ENCODE measurements at regions not wholly inside any gene's neighbourhood (a gene's known extent, or its start where the extent isn't known, plus 50 kb on each side); places are given as distances from the start of the nearest gene placed in this dataset.

DNA sequence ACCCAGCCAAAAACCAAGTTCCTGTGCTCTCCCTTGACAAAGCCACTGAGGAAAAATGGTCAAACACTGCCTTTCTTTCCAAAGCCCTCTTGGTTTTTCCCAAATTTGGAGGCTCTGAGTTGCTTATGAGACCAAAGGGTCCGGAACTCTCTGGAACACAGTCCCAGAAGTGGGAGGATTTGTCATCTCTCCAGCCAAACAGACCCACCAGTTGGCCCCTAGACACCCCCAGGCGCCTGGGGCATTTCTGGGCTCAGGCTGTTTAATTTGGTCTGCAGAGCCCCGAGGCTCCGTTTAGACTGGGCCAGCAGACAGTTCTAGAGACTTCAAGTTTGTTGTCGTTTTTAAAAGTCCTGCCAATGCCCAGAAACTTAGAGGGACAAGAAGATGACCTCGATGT lies 239.1 kb downstream of the SEC14L1 start (continued):
- TF ChIP-seq, protein P1, sequence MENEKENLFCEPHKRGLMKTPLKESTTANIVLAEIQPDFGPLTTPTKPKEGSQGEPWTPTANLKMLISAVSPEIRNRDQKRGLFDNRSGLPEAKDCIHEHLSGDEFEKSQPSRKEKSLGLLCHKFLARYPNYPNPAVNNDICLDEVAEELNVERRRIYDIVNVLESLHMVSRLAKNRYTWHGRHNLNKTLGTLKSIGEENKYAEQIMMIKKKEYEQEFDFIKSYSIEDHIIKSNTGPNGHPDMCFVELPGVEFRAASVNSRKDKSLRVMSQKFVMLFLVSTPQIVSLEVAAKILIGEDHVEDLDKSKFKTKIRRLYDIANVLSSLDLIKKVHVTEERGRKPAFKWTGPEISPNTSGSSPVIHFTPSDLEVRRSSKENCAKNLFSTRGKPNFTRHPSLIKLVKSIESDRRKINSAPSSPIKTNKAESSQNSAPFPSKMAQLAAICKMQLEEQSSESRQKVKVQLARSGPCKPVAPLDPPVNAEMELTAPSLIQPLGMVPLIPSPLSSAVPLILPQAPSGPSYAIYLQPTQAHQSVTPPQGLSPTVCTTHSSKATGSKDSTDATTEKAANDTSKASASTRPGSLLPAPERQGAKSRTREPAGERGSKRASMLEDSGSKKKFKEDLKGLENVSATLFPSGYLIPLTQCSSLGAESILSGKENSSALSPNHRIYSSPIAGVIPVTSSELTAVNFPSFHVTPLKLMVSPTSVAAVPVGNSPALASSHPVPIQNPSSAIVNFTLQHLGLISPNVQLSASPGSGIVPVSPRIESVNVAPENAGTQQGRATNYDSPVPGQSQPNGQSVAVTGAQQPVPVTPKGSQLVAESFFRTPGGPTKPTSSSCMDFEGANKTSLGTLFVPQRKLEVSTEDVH (IDR thresholded peaks at IDR 0.05; ENCODE audit: low read depth, partially characterized antibody) = no peak
- TF ChIP-seq, protein P2, sequence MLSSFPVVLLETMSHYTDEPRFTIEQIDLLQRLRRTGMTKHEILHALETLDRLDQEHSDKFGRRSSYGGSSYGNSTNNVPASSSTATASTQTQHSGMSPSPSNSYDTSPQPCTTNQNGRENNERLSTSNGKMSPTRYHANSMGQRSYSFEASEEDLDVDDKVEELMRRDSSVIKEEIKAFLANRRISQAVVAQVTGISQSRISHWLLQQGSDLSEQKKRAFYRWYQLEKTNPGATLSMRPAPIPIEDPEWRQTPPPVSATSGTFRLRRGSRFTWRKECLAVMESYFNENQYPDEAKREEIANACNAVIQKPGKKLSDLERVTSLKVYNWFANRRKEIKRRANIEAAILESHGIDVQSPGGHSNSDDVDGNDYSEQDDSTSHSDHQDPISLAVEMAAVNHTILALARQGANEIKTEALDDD (IDR thresholded peaks at IDR 0.05) = no peak
- TF ChIP-seq POLR3G (IDR thresholded peaks at IDR 0.05; ENCODE audit: extremely low read depth, insufficient read length, insufficient replicate concordance) (no peak), SNRNP70 (optimal IDR thresholded peaks at IDR 0.05; ENCODE audit: low read depth, low read length) (no peak), HDAC1 (IDR thresholded peaks at IDR 0.05) (no peak), FOXJ2 (tag; IDR thresholded peaks at IDR 0.05) (no peak)
